ENCODE measurements at regions not wholly inside any gene's neighbourhood (a gene's known extent, or its start where the extent isn't known, plus 50 kb on each side); places are given as distances from the start of the nearest gene placed in this dataset.

DNA sequence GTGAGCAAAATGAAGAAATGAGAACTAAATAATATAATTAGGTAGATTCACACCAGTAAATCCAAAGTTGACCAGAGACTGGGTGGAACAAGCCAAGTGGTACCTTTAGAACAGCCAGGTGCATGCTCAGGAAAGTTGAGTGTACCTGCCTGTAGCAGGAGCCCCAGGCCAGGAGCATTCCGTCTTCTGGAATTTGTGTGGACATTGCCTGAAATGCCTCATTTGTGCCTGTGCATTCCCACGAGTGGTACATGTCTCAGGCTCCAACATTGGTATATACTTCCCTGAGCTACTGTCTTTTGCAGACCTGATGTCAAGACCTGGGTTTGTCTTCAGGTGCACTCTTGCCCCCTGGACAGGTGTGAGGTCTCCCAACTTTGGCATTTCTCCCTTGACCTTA, 187.6 kb upstream of the NECTIN1 start:
- Histone ChIP-seq H3K4me2 (ENCODE audit: low read depth, low read length, poor library complexity, severe bottlenecking) (no peak overlapping the region), H3K27me3 (ENCODE audit: insufficient read depth, low read length, poor library complexity, severe bottlenecking) (no peaks in the 10 kb centered on the region), H2AFZ (ENCODE audit: low read length) (no peak overlapping the region), H3K79me2 (ENCODE audit: insufficient read depth, low read length) (no peaks in the 10 kb centered on the region), H3K4me3 (ENCODE audit: low read length, poor library complexity, severe bottlenecking) (no peak overlapping the region), H3K4me1 (ENCODE audit: insufficient read depth, low read length, poor library complexity, severe bottlenecking) (no peaks in the 10 kb centered on the region), H3K36me3 (ENCODE audit: insufficient read depth, low read length) (no peaks in the 10 kb centered on the region), H3K9me2 (replicated peaks; ENCODE audit: low read depth, low read length) (no peaks in the 10 kb centered on the region), H3K9ac (ENCODE audit: low read depth, low read length, poor library complexity, severe bottlenecking) (no peak overlapping the region), H3F3A (ENCODE audit: low read depth) (no peaks in the 10 kb centered on the region), H4K20me1 (ENCODE audit: insufficient read depth, low read length, poor library complexity, severe bottlenecking) (no peaks in the 10 kb centered on the region), H3K9me3 (ENCODE audit: insufficient read depth, low read depth, low read length) (no peaks in the 10 kb centered on the region)
- TF ChIP-seq, protein P1, sequence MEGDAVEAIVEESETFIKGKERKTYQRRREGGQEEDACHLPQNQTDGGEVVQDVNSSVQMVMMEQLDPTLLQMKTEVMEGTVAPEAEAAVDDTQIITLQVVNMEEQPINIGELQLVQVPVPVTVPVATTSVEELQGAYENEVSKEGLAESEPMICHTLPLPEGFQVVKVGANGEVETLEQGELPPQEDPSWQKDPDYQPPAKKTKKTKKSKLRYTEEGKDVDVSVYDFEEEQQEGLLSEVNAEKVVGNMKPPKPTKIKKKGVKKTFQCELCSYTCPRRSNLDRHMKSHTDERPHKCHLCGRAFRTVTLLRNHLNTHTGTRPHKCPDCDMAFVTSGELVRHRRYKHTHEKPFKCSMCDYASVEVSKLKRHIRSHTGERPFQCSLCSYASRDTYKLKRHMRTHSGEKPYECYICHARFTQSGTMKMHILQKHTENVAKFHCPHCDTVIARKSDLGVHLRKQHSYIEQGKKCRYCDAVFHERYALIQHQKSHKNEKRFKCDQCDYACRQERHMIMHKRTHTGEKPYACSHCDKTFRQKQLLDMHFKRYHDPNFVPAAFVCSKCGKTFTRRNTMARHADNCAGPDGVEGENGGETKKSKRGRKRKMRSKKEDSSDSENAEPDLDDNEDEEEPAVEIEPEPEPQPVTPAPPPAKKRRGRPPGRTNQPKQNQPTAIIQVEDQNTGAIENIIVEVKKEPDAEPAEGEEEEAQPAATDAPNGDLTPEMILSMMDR (conservative IDR thresholded peaks at IDR 0.05; ENCODE audit: low read length) = no peak
- TF ChIP-seq EZH2phosphoT487 (IDR thresholded peaks at IDR 0.05; ENCODE audit: borderline replicate concordance) = no peak

GRCh38 chr11:119912229-119912628, 183.2 kb upstream of the NECTIN1 start:
- Histone ChIP-seq H3K9ac (ENCODE audit: low read depth, low read length, poor library complexity, severe bottlenecking) (no peak overlapping the region), H3K4me1 (ENCODE audit: insufficient read depth, low read length, poor library complexity, severe bottlenecking) (no peaks in the 10 kb centered on the region), H3K79me2 (ENCODE audit: insufficient read depth, low read length) (no peaks in the 10 kb centered on the region), H4K20me1 (ENCODE audit: insufficient read depth, low read length, poor library complexity, severe bottlenecking) (no peaks in the 10 kb centered on the region), H3K9me2 (replicated peaks; ENCODE audit: low read depth, low read length) (no peaks in the 10 kb centered on the region), H3K27me3 (ENCODE audit: insufficient read depth, low read length, poor library complexity, severe bottlenecking) (no peaks in the 10 kb centered on the region), H3F3A (ENCODE audit: low read depth) (no peaks in the 10 kb centered on the region), H3K9me3 (ENCODE audit: insufficient read depth, low read depth, low read length) (no peaks in the 10 kb centered on the region), H3K4me3 (ENCODE audit: low read length, poor library complexity, severe bottlenecking) (no peak overlapping the region), H3K36me3 (ENCODE audit: insufficient read depth, low read length) (no peaks in the 10 kb centered on the region), H2AFZ (ENCODE audit: low read length) (no peak overlapping the region), H3K4me2 (ENCODE audit: low read depth, low read length, poor library complexity, severe bottlenecking) (no peak overlapping the region)
- TF ChIP-seq, protein P1 (conservative IDR thresholded peaks at IDR 0.05; ENCODE audit: low read length) = no peak
- no peak for TF ChIP-seq EZH2phosphoT487 (IDR thresholded peaks at IDR 0.05; ENCODE audit: borderline replicate concordance)

- Histone ChIP-seq H3K9me2 (replicated peaks; ENCODE audit: low read depth, low read length) (no peaks in the 10 kb centered on the region), H3K9me3 (ENCODE audit: insufficient read depth, low read depth, low read length) (no peaks in the 10 kb centered on the region), H3F3A (ENCODE audit: low read depth) (no peaks in the 10 kb centered on the region), H3K4me2 (ENCODE audit: low read depth, low read length, poor library complexity, severe bottlenecking) (no peak overlapping the region), H3K9ac (ENCODE audit: low read depth, low read length, poor library complexity, severe bottlenecking) (no peak overlapping the region), H3K36me3 (ENCODE audit: insufficient read depth, low read length) (no peaks in the 10 kb centered on the region), H4K20me1 (ENCODE audit: insufficient read depth, low read length, poor library complexity, severe bottlenecking) (no peaks in the 10 kb centered on the region), H3K4me3 (ENCODE audit: low read length, poor library complexity, severe bottlenecking) (no peak overlapping the region), H2AFZ (ENCODE audit: low read length) (no peak overlapping the region), H3K27me3 (ENCODE audit: insufficient read depth, low read length, poor library complexity, severe bottlenecking) (no peaks in the 10 kb centered on the region), H3K79me2 (ENCODE audit: insufficient read depth, low read length) (no peaks in the 10 kb centered on the region), H3K4me1 (ENCODE audit: insufficient read depth, low read length, poor library complexity, severe bottlenecking) (no peaks in the 10 kb centered on the region)
- no peak for TF ChIP-seq EZH2phosphoT487 (IDR thresholded peaks at IDR 0.05; ENCODE audit: borderline replicate concordance)
- TF ChIP-seq, protein P1 (conservative IDR thresholded peaks at IDR 0.05; ENCODE audit: low read length) = no peak
These were observed 181.7 kb upstream of the NECTIN1 start for GRCh38 chr11:119910650-119911049.

All from Loucy (cell line).